Muscle of leg (tissue), 3 donors: ENCODE measurements at regions not wholly inside any gene's neighbourhood (a gene's known extent, or its start where the extent isn't known, plus 50 kb on each side); places are given as distances from the start of the nearest gene placed in this dataset.

Experiments
- DNase-seq: peaks from one replicate; pipeline ENCODE4 v3.0.0; 2013
- H3K27ac ChIP-seq: one replicate; pipeline ENCODE4 v1.5.1; 2013; ENCODE audit warnings: mild to moderate bottlenecking, low read length, control low read depth
- H3K27me3 ChIP-seq: one replicate; pipeline ENCODE4 v1.6.1; 2013; ENCODE audit warnings: low read length; ENCODE audit not compliant: control insufficient read depth, insufficient read depth
- H3K36me3 ChIP-seq: one replicate; pipeline ENCODE4 v1.6.1; 2013; ENCODE audit warnings: low read length; ENCODE audit not compliant: control insufficient read depth, insufficient read depth
- H3K4me1 ChIP-seq: one replicate; pipeline ENCODE4 v1.6.1; 2013; ENCODE audit warnings: low read length; ENCODE audit not compliant: control insufficient read depth, insufficient read depth
- H3K4me3 ChIP-seq: one replicate; pipeline ENCODE4 v1.5.1; 2013; ENCODE audit warnings: low read length, control low read depth
- H3K9me3 ChIP-seq: replicated peaks from 2 replicates; pipeline ENCODE4 v1.6.1; 2013; ENCODE audit warnings: low read depth, low read length; ENCODE audit not compliant: control insufficient read depth
- whole genome bisulfite sequencing: methylation state at CpG from one replicate; pipeline ENCODE4 v1.1.5; 2013; ENCODE audit warnings: missing lambda C conversion rate; ENCODE audit not compliant: insufficient coverage; 5-methylcytosine and 5-hydroxymethylcytosine counted together

- Histone ChIP-seq H3K36me3 (no peaks in the 10 kb centered on the region), H3K27me3 (no peaks in the 10 kb centered on the region), H3K9me3 (no peaks in the 10 kb centered on the region), H3K4me3 (no peak overlapping the region), H3K27ac (no peak overlapping the region), H3K4me1 (peaks cover 7% of the 10 kb centered on the region)
- DNase-seq, result no peak
- WGBS, result 76% methylated on average over 3 of the region's 10 CpGs
Measured at GRCh38 chr2:173652767-173653431, 298.2 kb downstream of the CDCA7 start.

- DNase-seq, result no peak
- Histone ChIP-seq H3K27me3 (no peaks in the 10 kb centered on the region), H3K4me1 (peaks cover 10% of the 10 kb centered on the region), H3K9me3 (no peaks in the 10 kb centered on the region), H3K4me3 (no peak overlapping the region), H3K36me3 (no peaks in the 10 kb centered on the region), H3K27ac (no peak overlapping the region)
- no CpG with 5 or more reads among the region's 6 CpGs for WGBS
Measured at GRCh38 chr2:173653432-173653805, 298.7 kb downstream of the CDCA7 start.

GRCh38 chr2:173654161-173654895 lies 299.7 kb downstream of the CDCA7 start:
- H3K27ac ChIP-seq, result peak overlapping the region; percentile 15

GRCh38 chr2:173654896-173655265 lies 300.2 kb downstream of the CDCA7 start:
- Histone ChIP-seq H3K27me3 (no peaks in the 10 kb centered on the region), H3K36me3 (no peaks in the 10 kb centered on the region), H3K9me3 (no peaks in the 10 kb centered on the region), H3K27ac (no peak overlapping the region), H3K4me1 (peaks cover 13% of the 10 kb centered on the region), H3K4me3 (no peak overlapping the region)
- no peak for DNase-seq
- WGBS, result 97% methylated on average over 3 of the region's 5 CpGs

More at GRCh38 chr2:173654161-173654895, 299.7 kb downstream of the CDCA7 start:
- peak; percentile 26 for DNase-seq
- Histone ChIP-seq H3K9me3 (no peaks in the 10 kb centered on the region), H3K4me1 (peaks cover 10% of the 10 kb centered on the region), H3K27me3 (no peaks in the 10 kb centered on the region), H3K4me3 (peak overlapping the region; percentile 8), H3K36me3 (no peaks in the 10 kb centered on the region)
- 41% methylated on average over 5 of the region's 10 CpGs for WGBS

- no peaks in the 10 kb centered on the region for H3K27me3 ChIP-seq
- no peaks in the 10 kb centered on the region for H3K36me3 ChIP-seq
- peaks cover 15% of the 10 kb centered on the region for H3K4me1 ChIP-seq
- H3K27ac ChIP-seq, result no peak overlapping the region
- no peak for DNase-seq
- no peaks in the 10 kb centered on the region for H3K9me3 ChIP-seq
- no peak overlapping the region for H3K4me3 ChIP-seq
- WGBS, result no CpG with 5 or more reads among the region's 1 CpG
Measured at GRCh38 chr2:173656086-173656485, 301.4 kb downstream of the CDCA7 start.

- Histone ChIP-seq H3K9me3 (no peaks in the 10 kb centered on the region), H3K36me3 (no peaks in the 10 kb centered on the region), H3K27me3 (no peaks in the 10 kb centered on the region), H3K27ac (no peak overlapping the region), H3K4me3 (no peak overlapping the region), H3K4me1 (peaks cover 15% of the 10 kb centered on the region)
- 78% methylated on average over 5 of the region's 10 CpGs for WGBS
- DNase-seq, result peak; percentile 31
Measured at GRCh38 chr2:173657996-173658717, 303.5 kb downstream of the CDCA7 start.

- H3K4me3 ChIP-seq, result no peak overlapping the region
- H3K4me1 ChIP-seq, result peaks cover 13% of the 10 kb centered on the region
- H3K9me3 ChIP-seq, result no peaks in the 10 kb centered on the region
- H3K27ac ChIP-seq, result peak overlapping the region; percentile 45
- WGBS, result no CpG with 5 or more reads among the region's 2 CpGs
- peak; percentile 48 for DNase-seq
- no peaks in the 10 kb centered on the region for H3K36me3 ChIP-seq
- H3K27me3 ChIP-seq, result no peaks in the 10 kb centered on the region
Measured at GRCh38 chr2:173658946-173659371, 304.3 kb downstream of the CDCA7 start.

- Histone ChIP-seq H3K4me3 (no peak overlapping the region), H3K4me1 (peaks cover 10% of the 10 kb centered on the region), H3K9me3 (no peaks in the 10 kb centered on the region), H3K27me3 (no peaks in the 10 kb centered on the region), H3K27ac (peak overlapping the region; percentile 45), H3K36me3 (no peaks in the 10 kb centered on the region)
- no peak for DNase-seq
- 75% methylated on average over 3 of the region's 8 CpGs for WGBS
Measured at GRCh38 chr2:173659509-173659908, 304.8 kb downstream of the CDCA7 start.

GRCh38 chr2:173661586-173661985 lies 303.6 kb downstream of the SP3 start:
- H3K27me3 ChIP-seq, result no peaks in the 10 kb centered on the region
- no peak overlapping the region for H3K4me3 ChIP-seq
- H3K36me3 ChIP-seq, result no peaks in the 10 kb centered on the region
- H3K4me1 ChIP-seq, result peaks cover 10% of the 10 kb centered on the region
- H3K9me3 ChIP-seq, result no peaks in the 10 kb centered on the region
- H3K27ac ChIP-seq, result no peak overlapping the region
- WGBS, result no CpG with 5 or more reads among the region's 2 CpGs
- peak; percentile 30 for DNase-seq

- Histone ChIP-seq H3K27me3 (no peaks in the 10 kb centered on the region), H3K27ac (no peak overlapping the region), H3K9me3 (no peaks in the 10 kb centered on the region), H3K4me1 (peaks cover 7% of the 10 kb centered on the region), H3K4me3 (no peak overlapping the region), H3K36me3 (no peaks in the 10 kb centered on the region)
- no peak for DNase-seq
- WGBS, result 80% methylated on average over 1 of the region's 4 CpGs
Measured at GRCh38 chr2:173663353-173663752, 301.8 kb downstream of the SP3 start.
